ENCODE measurements at regions not wholly inside any gene's neighbourhood (a gene's known extent, or its start where the extent isn't known, plus 50 kb on each side); places are given as distances from the start of the nearest gene placed in this dataset.

- DNase-seq, result no peak
These were observed 70.6 kb upstream of the TEX51 start for GRCh38 chr2:126828051-126828450.

- DNase-seq, result no peak
These were observed 70.2 kb upstream of the TEX51 start for GRCh38 chr2:126828491-126828890.

- no peak for DNase-seq
These were observed 67.3 kb upstream of the TEX51 start for GRCh38 chr2:126831234-126832005.

GRCh38 chr2:126832014-126832413, 66.7 kb upstream of the TEX51 start:
- DNase-seq, result no peak

GRCh38 chr2:126832757-126833156, 65.9 kb upstream of the TEX51 start:
- DNase-seq, result no peak

GRCh38 chr2:126834006-126834659, 64.6 kb upstream of the TEX51 start:
- DNase-seq, result no peak

GRCh38 chr2:126835261-126835660, 63.4 kb upstream of the TEX51 start:
- no peak for DNase-seq

GRCh38 chr2:126835831-126836230, 62.9 kb upstream of the TEX51 start:
- no peak for DNase-seq

GRCh38 chr2:126836761-126837679, 61.7 kb upstream of the TEX51 start:
- no peak for DNase-seq

- no peak for DNase-seq
These were observed 60.5 kb upstream of the TEX51 start for GRCh38 chr2:126837966-126838715.

GRCh38 chr2:126838716-126838985, 60.0 kb upstream of the TEX51 start:
- DNase-seq, result no peak

- DNase-seq, result no peak
These were observed 58.9 kb upstream of the TEX51 start for GRCh38 chr2:126839796-126840195.

- no peak for DNase-seq
These were observed 55.6 kb upstream of the TEX51 start for GRCh38 chr2:126843081-126843480.

GRCh38 chr2:126846241-126846640, 52.4 kb upstream of the TEX51 start:
- DNase-seq, result no peak

Measured in CD4-positive, alpha-beta T cell treated with Interleukin-1 beta for 1 hour (primary cell).